IMR-90 (cell line): ENCODE measurements at regions not wholly inside any gene's neighbourhood (a gene's known extent, or its start where the extent isn't known, plus 50 kb on each side); places are given as distances from the start of the nearest gene placed in this dataset.

Experiments
- ATAC-seq: fragments of 200-7000 bp; cut with Tn5 transposase; 2 replicates; pipeline ENCODE4 v1.9.1; 2020; ENCODE audit warnings: low read depth, mild to moderate bottlenecking, moderate library complexity
- BruUV-seq: library from RNA; stranded (reverse); fragments of 400-500 nt; replicated peaks from 2 replicates; lab custom pipeline; 2021; lab: Mats Ljungman, UMichigan
- CTCF ChIA-PET: fragments of 300-600 bp; formaldehyde crosslinking; extraction: SDS; loops from one replicate; lab custom pipeline; 2021; ENCODE audit warnings: antibody characterized with exemption; lab: Yijun Ruan, JAX
- POLR2A ChIA-PET: fragments of 300-600 bp; sonication (Branson Sonifier 250); formaldehyde crosslinking; loops from one replicate; lab custom pipeline; 2022; ENCODE audit warnings: antibody characterized with exemption; ENCODE audit not compliant: unreplicated experiment; lab: Charles Lee
- DNase-seq: peaks from one replicate; pipeline ENCODE4 v3.0.0; 2013
- H2AFZ ChIP-seq: replicated peaks from 2 replicates; pipeline ENCODE3; 2013; ENCODE audit warnings: low read length, mild to moderate bottlenecking; ENCODE audit not compliant: poor library complexity
- H2AK5ac ChIP-seq: 2 replicates; pipeline ENCODE4 v1.6.1; 2013; ENCODE audit warnings: low read depth, low read length, inconsistent platforms
- H2AK9ac ChIP-seq: replicated peaks from 2 replicates; pipeline ENCODE3; 2013; ENCODE audit warnings: mild to moderate bottlenecking, low read depth, low read length, moderate library complexity; ENCODE audit not compliant: poor library complexity
- H2BK120ac ChIP-seq: 2 replicates; pipeline ENCODE4 v1.6.1; 2013; ENCODE audit warnings: low read depth, low read length, inconsistent platforms
- H2BK15ac ChIP-seq: 3 replicates; pipeline ENCODE4 v1.6.1; 2013; ENCODE audit warnings: low read depth, low read length, inconsistent platforms
- H2BK20ac ChIP-seq: 2 replicates; pipeline ENCODE4 v1.6.1; 2013; ENCODE audit warnings: low read depth, mild to moderate bottlenecking, inconsistent platforms, low read length, moderate library complexity
- H2BK5ac ChIP-seq: 2 replicates; pipeline ENCODE4 v1.6.1; 2013; ENCODE audit warnings: mild to moderate bottlenecking, low read depth, low read length, inconsistent platforms; ENCODE audit not compliant: poor library complexity, severe bottlenecking
- H3K14ac ChIP-seq: replicated peaks from 2 replicates; pipeline ENCODE4 v1.6.1; 2013; ENCODE audit warnings: low read depth, low read length, inconsistent platforms
- H3K18ac ChIP-seq: 2 replicates; pipeline ENCODE4 v1.6.1; 2013; ENCODE audit warnings: low read depth, low read length, control low read depth
- H3K23ac ChIP-seq: 2 replicates; pipeline ENCODE4 v1.6.1; 2013; ENCODE audit warnings: low read depth, low read length, inconsistent platforms
- H3K27ac ChIP-seq: 2 replicates; pipeline ENCODE4 v1.5.1; 2013; ENCODE audit warnings: mild to moderate bottlenecking, control low read depth, low read length; ENCODE audit not compliant: insufficient read depth
- H3K27me3 ChIP-seq: 2 replicates; pipeline ENCODE4 v1.6.1; 2013; ENCODE audit warnings: low read length; ENCODE audit not compliant: control insufficient read depth, insufficient read depth
- H3K36me3 ChIP-seq: 2 replicates; pipeline ENCODE4 v1.6.1; 2013; ENCODE audit warnings: low read length, mixed read lengths; ENCODE audit not compliant: control insufficient read depth, insufficient read depth
- H3K4ac ChIP-seq: 2 replicates; pipeline ENCODE4 v1.6.1; 2013; ENCODE audit warnings: low read depth, low read length, inconsistent platforms
- H3K4me1 ChIP-seq: 2 replicates; pipeline ENCODE4 v1.6.1; 2013; ENCODE audit warnings: low read length, mixed read lengths; ENCODE audit not compliant: control insufficient read depth, insufficient read depth
- H3K4me2 ChIP-seq: 2 replicates; pipeline ENCODE4 v1.6.1; 2013; ENCODE audit warnings: low read depth, mild to moderate bottlenecking, control low read depth, low read length, moderate library complexity
- H3K4me3 ChIP-seq: 2 replicates; pipeline ENCODE4 v1.5.1; 2013; ENCODE audit warnings: low read depth, mild to moderate bottlenecking, control low read depth, low read length, moderate library complexity; ENCODE audit not compliant: insufficient read depth
- H3K56ac ChIP-seq: 2 replicates; pipeline ENCODE4 v1.6.1; 2013; ENCODE audit warnings: low read length, inconsistent platforms; ENCODE audit not compliant: insufficient read depth; ENCODE audit errors: extremely low read depth
- H3K79me1 ChIP-seq, 2 experiments: 2 replicates each; pipeline ENCODE4 v1.6.1; 2013; ENCODE audit warnings: low read length in 2 of 2, inconsistent platforms in 1 of 2, low read depth in 1 of 2
- H3K9ac ChIP-seq: 2 replicates; pipeline ENCODE4 v1.6.1; 2013; ENCODE audit warnings: low read depth, low read length, control low read depth
- H3K9me1 ChIP-seq: 2 replicates; pipeline ENCODE4 v1.6.1; 2013; ENCODE audit warnings: low read length, inconsistent platforms; ENCODE audit not compliant: insufficient read depth
- H3K9me3 ChIP-seq: 2 replicates; pipeline ENCODE4 v1.6.1; 2013; ENCODE audit warnings: low read length; ENCODE audit not compliant: control insufficient read depth, insufficient read depth
- H4K20me1 ChIP-seq: 2 replicates; pipeline ENCODE4 v1.6.1; 2013; ENCODE audit warnings: low read length, inconsistent platforms; ENCODE audit not compliant: insufficient read depth
- H4K5ac ChIP-seq: 2 replicates; pipeline ENCODE4 v1.6.1; 2013; ENCODE audit warnings: mild to moderate bottlenecking, low read depth, low read length, control low read depth
- H4K8ac ChIP-seq, 2 experiments: 2 replicates each; pipeline ENCODE4 v1.6.1; 2013; ENCODE audit warnings: low read depth in 2 of 2, low read length in 2 of 2, control low read depth in 1 of 2, inconsistent platforms in 1 of 2
- H4K91ac ChIP-seq: 2 replicates; pipeline ENCODE4 v1.6.1; 2013; ENCODE audit warnings: low read depth, low read length, inconsistent platforms; ENCODE audit not compliant: insufficient read depth
- BHLHE40 ChIP-seq: fragments of 150-350 bp; IDR thresholded peaks from 2 replicates; pipeline ENCODE4 v1.6.1; 2016; ENCODE audit warnings: mild to moderate bottlenecking, low read depth, low read length
- CEBPB ChIP-seq: IDR thresholded peaks from 2 replicates; pipeline ENCODE4 v1.6.1; 2012; ENCODE audit warnings: low read depth, low read length, improper control_type of control experiment
- CHD1 ChIP-seq: IDR thresholded peaks from 2 replicates; pipeline ENCODE4 v1.6.1; 2012; ENCODE audit warnings: low read depth, low read length, improper control_type of control experiment
- CTCF ChIP-seq: conservative IDR thresholded peaks from 2 replicates; pipeline ENCODE4 v1.5.1; 2012; ENCODE audit warnings: mild to moderate bottlenecking, low read depth, low read length, improper control_type of control experiment
- FOS ChIP-seq: fragments of 150-350 bp; IDR thresholded peaks from 2 replicates; pipeline ENCODE4 v1.6.1; 2016; ENCODE audit warnings: low read depth, low read length
- MAFK ChIP-seq: IDR thresholded peaks from 2 replicates; pipeline ENCODE4 v1.6.1; 2012; ENCODE audit warnings: low read depth, low read length, improper control_type of control experiment
- MAZ ChIP-seq: IDR thresholded peaks from 2 replicates; pipeline ENCODE4 v1.6.1; 2012; ENCODE audit warnings: low read depth, mild to moderate bottlenecking, low read length, improper control_type of control experiment, moderate library complexity, borderline replicate concordance
- MXI1 ChIP-seq: IDR thresholded peaks from 2 replicates; pipeline ENCODE4 v1.6.1; 2012; ENCODE audit warnings: low read depth, mild to moderate bottlenecking, low read length, moderate library complexity, borderline replicate concordance
- NFE2L2 ChIP-seq: fragments of 150-350 bp; IDR thresholded peaks from 2 replicates; pipeline ENCODE4 v1.6.1; 2016; ENCODE audit warnings: low read depth, mild to moderate bottlenecking, low read length
- POLR2A ChIP-seq: IDR thresholded peaks from 2 replicates; pipeline ENCODE4 v1.6.1; 2012; ENCODE audit warnings: mild to moderate bottlenecking, low read depth, low read length
- RAD21 ChIP-seq: IDR thresholded peaks from 2 replicates; pipeline ENCODE4 v1.6.1; 2012; ENCODE audit warnings: low read length, improper control_type of control experiment
- RCOR1 ChIP-seq: IDR thresholded peaks from 2 replicates; pipeline ENCODE4 v1.6.1; 2012; ENCODE audit warnings: mild to moderate bottlenecking, low read length, improper control_type of control experiment; ENCODE audit not compliant: insufficient replicate concordance
- RFX5 ChIP-seq: IDR thresholded peaks from 2 replicates; pipeline ENCODE4 v1.8.0; 2012; ENCODE audit warnings: low read depth, mild to moderate bottlenecking, low read length, moderate library complexity
- SMC3 ChIP-seq: fragments of 150-350 bp; IDR thresholded peaks from 2 replicates; pipeline ENCODE4 v1.6.1; 2016; ENCODE audit warnings: low read depth, mild to moderate bottlenecking, antibody characterized with exemption, low read length, moderate library complexity
- WGBS, 2 experiments: methylation state at CpG; one replicate each; pipeline versions ENCODE4 v1.1.5 to v1.1.7; 2013; ENCODE audit warnings: missing lambda C conversion rate in 2 of 2; ENCODE audit not compliant: insufficient read length in 1 of 2; ENCODE audit errors: extremely low coverage in 2 of 2; 5-methylcytosine and 5-hydroxymethylcytosine counted together
- dilution Hi-C: fragments of 300-500 bp; cut with HindIII; formaldehyde crosslinking; loops from one replicate; pipeline ENCODE4 v1.14.3; 2018; ENCODE audit warnings: low sequenced_read_pairs; ENCODE audit not compliant: unreplicated experiment
- in situ Hi-C: fragments of 300-500 bp; cut with MboI; formaldehyde crosslinking; loops from 3 replicates; pipeline ENCODE4 v1.14.3; 2019; ENCODE audit warnings: low sequenced_read_pairs, inconsistent platforms, mixed read lengths
- intact Hi-C: fragments of 100-400 bp; cut with micrococcal nuclease; formaldehyde crosslinking; loops from 2 replicates; pipeline ENCODE4 v1.10.0; 2022
- TF ChIP-seq, protein P1 (sequence below): fragments of 150-350 bp; IDR thresholded peaks from 2 replicates; pipeline ENCODE4 v1.6.1; 2016; ENCODE audit warnings: low read depth, mild to moderate bottlenecking, low read length, moderate library complexity, borderline replicate concordance
- TF ChIP-seq, protein P2 (sequence below): fragments of 150-350 bp; IDR thresholded peaks from 2 replicates; pipeline ENCODE4 v1.6.1; 2017; ENCODE audit warnings: mild to moderate bottlenecking, antibody characterized with exemption, low read length, low read depth

GRCh38 chr22:27306771-27307170 lies 494.8 kb downstream of the MN1 start:
- TF ChIP-seq, protein P1, sequence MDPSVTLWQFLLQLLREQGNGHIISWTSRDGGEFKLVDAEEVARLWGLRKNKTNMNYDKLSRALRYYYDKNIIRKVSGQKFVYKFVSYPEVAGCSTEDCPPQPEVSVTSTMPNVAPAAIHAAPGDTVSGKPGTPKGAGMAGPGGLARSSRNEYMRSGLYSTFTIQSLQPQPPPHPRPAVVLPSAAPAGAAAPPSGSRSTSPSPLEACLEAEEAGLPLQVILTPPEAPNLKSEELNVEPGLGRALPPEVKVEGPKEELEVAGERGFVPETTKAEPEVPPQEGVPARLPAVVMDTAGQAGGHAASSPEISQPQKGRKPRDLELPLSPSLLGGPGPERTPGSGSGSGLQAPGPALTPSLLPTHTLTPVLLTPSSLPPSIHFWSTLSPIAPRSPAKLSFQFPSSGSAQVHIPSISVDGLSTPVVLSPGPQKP = no peak
- TF ChIP-seq FOS (no peak), MAFK (no peak), RFX5 (no peak), CTCF (no peak), NFE2L2 (no peak), POLR2A (no peak), RCOR1 (no peak), MAZ (no peak), CEBPB (no peak), CHD1 (no peak), MXI1 (no peak), BHLHE40 (no peak), SMC3 (no peak), RAD21 (no peak)
- TF ChIP-seq, protein P2, sequence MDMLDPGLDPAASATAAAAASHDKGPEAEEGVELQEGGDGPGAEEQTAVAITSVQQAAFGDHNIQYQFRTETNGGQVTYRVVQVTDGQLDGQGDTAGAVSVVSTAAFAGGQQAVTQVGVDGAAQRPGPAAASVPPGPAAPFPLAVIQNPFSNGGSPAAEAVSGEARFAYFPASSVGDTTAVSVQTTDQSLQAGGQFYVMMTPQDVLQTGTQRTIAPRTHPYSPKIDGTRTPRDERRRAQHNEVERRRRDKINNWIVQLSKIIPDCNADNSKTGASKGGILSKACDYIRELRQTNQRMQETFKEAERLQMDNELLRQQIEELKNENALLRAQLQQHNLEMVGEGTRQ = no peak
- Histone ChIP-seq H3K23ac (no peak overlapping the region), H3K27me3 (peaks cover 35% of the 10 kb centered on the region), H4K91ac (no peak overlapping the region), H3K27ac (no peak overlapping the region), H3K79me1 (no peaks in the 10 kb centered on the region), H3K9ac (no peak overlapping the region), H2AK5ac (no peak overlapping the region), H3K36me3 (no peaks in the 10 kb centered on the region), H3K18ac (no peak overlapping the region), H4K5ac (no peak overlapping the region), H2BK20ac (no peak overlapping the region), H2BK120ac (no peak overlapping the region), H3K9me3 (no peaks in the 10 kb centered on the region; the same call in 1 of the 2 replicates), H2BK5ac (no peak overlapping the region), H3K14ac (no peak overlapping the region), H3K9me1 (no peaks in the 10 kb centered on the region), H3K4ac (no peak overlapping the region), H2AFZ (no peak overlapping the region), H2AK9ac (no peak overlapping the region), H3K4me1 (no peaks in the 10 kb centered on the region), H3K4me2 (no peak overlapping the region), H3K56ac (no peak overlapping the region), H2BK15ac (no peak overlapping the region), H4K8ac (no peak overlapping the region), H4K20me1 (no peaks in the 10 kb centered on the region), H3K4me3 (no peak overlapping the region)
- in situ Hi-C loops = no loop called here
- no TSS peak for BruUV-seq
- dilution Hi-C loops = no loop called here
- intact Hi-C loops = no loop called here
- CTCF ChIA-PET = no interaction called here
- no peak for DNase-seq
- ATAC-seq = no peak
- no CpG with 5 or more reads among the region's 1 CpG for WGBS, 2 experiments
- POLR2A ChIA-PET = no interaction called here
